ENCODE measurements at regions not wholly inside any gene's neighbourhood (a gene's known extent, or its start where the extent isn't known, plus 50 kb on each side); places are given as distances from the start of the nearest gene placed in this dataset.
A peak's percentile ranks its signal among the peaks of the same experiment; 100 is the strongest.

- intact Hi-C loops (cut with micrococcal nuclease), result loop anchor here (2.0 to 5.0 kb wide), 2 partner anchors 24 to 34 kb away; no protein-coding TSS in a partner anchor
- POLR2A ChIA-PET, result interaction anchor here (1.0 kb wide), 1 partner anchor 12 kb away, joined by 3 read pairs; no protein-coding TSS in a partner anchor
- no peaks in the 10 kb centered on the region for H3K9me3 Mint-ChIP-seq
- peak; percentile 35 for DNase-seq
- no peak overlapping the region for H3K27ac Mint-ChIP-seq
- no peak for TF ChIP-seq CTCF (IDR thresholded peaks at IDR 0.05)
- H3K36me3 Mint-ChIP-seq (ENCODE audit: low read depth), result no peaks in the 10 kb centered on the region
- peak; percentile 74 for ATAC-seq
- CTCF ChIA-PET, result no interaction called here
- H3K4me3 Mint-ChIP-seq, result no peak overlapping the region
- peaks cover 43% of the 10 kb centered on the region for H3K4me1 Mint-ChIP-seq (ENCODE audit: low read depth)
- peaks cover 1% of the 10 kb centered on the region for H3K27me3 Mint-ChIP-seq
These were observed 179.7 kb downstream of the TNFSF18 start for GRCh38 chr1:172870901-172871606.

DNA sequence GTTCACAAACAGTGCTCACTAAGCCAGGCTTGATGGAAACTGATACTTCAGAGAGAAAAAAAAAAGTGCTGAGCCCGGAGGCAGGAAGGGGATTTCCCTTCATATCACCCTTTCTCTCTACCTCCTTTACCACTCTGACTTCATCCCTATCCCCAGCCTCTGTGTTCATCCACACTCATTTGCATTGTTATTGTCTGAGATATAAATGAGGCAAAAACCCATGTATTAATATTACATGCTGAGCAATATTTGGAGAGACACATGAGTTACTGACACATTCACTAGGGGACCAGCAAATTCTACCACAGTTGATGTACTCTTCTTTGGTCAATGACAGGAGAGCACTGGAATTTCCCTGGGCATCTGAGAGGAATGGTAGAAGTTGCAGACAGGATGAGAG lies 175.8 kb downstream of the TNFSF18 start:
- no peak for TF ChIP-seq CTCF (IDR thresholded peaks at IDR 0.05)
- Mint-ChIP-seq H3K4me3 (no peak overlapping the region), H3K27ac (no peak overlapping the region), H3K9me3 (no peaks in the 10 kb centered on the region), H3K36me3 (ENCODE audit: low read depth) (no peaks in the 10 kb centered on the region), H3K27me3 (peaks cover 5% of the 10 kb centered on the region), H3K4me1 (ENCODE audit: low read depth) (peaks cover 38% of the 10 kb centered on the region)
- ChIA-PET CTCF (no interaction called here), POLR2A (no interaction called here)
- ATAC-seq, result peak; percentile 76
- DNase-seq, result peak; percentile 46
- intact Hi-C loops (cut with micrococcal nuclease), result loop anchor here (5.0 kb wide), 1 partner anchor 38 kb away; no protein-coding TSS in a partner anchor

DNA sequence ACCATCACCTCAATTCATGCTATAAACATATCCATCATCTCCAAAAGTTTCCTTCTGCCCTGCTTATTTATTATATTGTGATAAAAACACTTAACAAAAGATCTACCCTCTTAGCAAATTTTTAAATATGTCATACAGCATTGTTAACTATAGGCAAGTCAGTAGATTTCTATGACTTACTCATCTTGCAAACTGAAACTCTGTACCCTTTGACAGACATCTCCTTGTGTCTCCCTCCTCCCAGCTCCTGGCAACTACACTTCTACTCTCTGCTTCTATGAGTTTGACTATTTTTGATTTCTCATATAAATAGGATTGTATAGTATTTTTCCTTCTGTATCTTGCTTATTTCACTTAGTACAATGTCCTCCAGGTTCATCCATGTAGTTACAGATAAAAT lies 174.8 kb downstream of the TNFSF18 start:
- intact Hi-C loops (cut with micrococcal nuclease), result no loop called here
- H3K27ac Mint-ChIP-seq, result no peak overlapping the region
- peaks cover 9% of the 10 kb centered on the region for H3K27me3 Mint-ChIP-seq

GRCh38 chr1:172882385-172882784 lies 168.4 kb downstream of the TNFSF18 start:
- ChIA-PET POLR2A (interaction anchor here (1.0 to 3.0 kb wide), 4 partner anchors 9 to 103 kb away, joined by 3 to 17 read pairs (median 4); no protein-coding TSS in a partner anchor), CTCF (interaction anchor here (0.8 kb wide), 1 partner anchor 18 kb away, joined by 3 read pairs; no protein-coding TSS in a partner anchor)
- no peak for TF ChIP-seq CTCF (IDR thresholded peaks at IDR 0.05)
- no peak overlapping the region for H3K4me3 Mint-ChIP-seq
- no peaks in the 10 kb centered on the region for H3K36me3 Mint-ChIP-seq (ENCODE audit: low read depth)
- peaks cover 15% of the 10 kb centered on the region for H3K27me3 Mint-ChIP-seq
- ATAC-seq (no peak), DNase-seq (no peak)
- H3K27ac Mint-ChIP-seq, result no peak overlapping the region
- no peaks in the 10 kb centered on the region for H3K9me3 Mint-ChIP-seq
- peaks cover 16% of the 10 kb centered on the region for H3K4me1 Mint-ChIP-seq (ENCODE audit: low read depth)
- intact Hi-C loops (cut with micrococcal nuclease), result no loop called here

More for the DNA sequence above, 174.8 kb downstream of the TNFSF18 start:
- H3K9me3 Mint-ChIP-seq, result no peaks in the 10 kb centered on the region
- ChIA-PET POLR2A (no interaction called here), CTCF (no interaction called here)
- no peak overlapping the region for H3K4me3 Mint-ChIP-seq
- H3K4me1 Mint-ChIP-seq (ENCODE audit: low read depth), result peaks cover 30% of the 10 kb centered on the region
- DNase-seq (no peak), ATAC-seq (no peak)
- H3K36me3 Mint-ChIP-seq (ENCODE audit: low read depth), result no peaks in the 10 kb centered on the region
- TF ChIP-seq CTCF (IDR thresholded peaks at IDR 0.05), result no peak

DNA sequence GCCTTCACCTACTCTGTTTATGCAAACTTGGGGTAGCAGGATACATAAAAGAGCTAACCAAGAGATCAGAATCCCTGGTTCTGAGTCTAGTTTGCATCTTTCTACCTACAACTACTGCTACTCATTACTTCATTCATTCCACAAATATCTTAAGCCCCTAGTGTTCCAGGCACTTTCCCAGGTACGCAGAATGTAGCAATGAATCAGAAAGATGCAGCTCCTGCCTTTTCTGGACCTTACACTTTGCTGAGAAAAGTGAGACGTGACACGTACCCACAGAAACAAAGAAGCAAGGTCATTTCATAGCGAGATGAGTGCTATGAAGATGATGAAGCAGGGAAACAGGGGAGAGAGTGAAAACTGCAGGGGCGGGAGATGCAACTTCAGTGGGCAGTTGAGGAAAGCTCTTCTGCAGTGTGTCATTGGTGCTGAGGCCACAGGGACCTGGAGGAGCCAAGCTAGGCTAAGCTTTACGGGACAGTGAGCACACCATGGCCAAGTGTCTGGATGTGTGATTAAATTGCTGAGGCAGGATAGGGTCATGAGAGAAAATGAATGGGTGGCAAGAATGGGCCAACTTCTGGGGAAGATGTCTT lies 167.9 kb downstream of the TNFSF18 start:
- H3K4me1 Mint-ChIP-seq (ENCODE audit: low read depth), result peaks cover 16% of the 10 kb centered on the region
- TF ChIP-seq CTCF (IDR thresholded peaks at IDR 0.05), result no peak
- CTCF ChIA-PET, result interaction anchor here (0.7 to 0.8 kb wide), 2 partner anchors 19 to 157 kb away, joined by 3 read pairs; no protein-coding TSS in a partner anchor
- no peak overlapping the region for H3K27ac Mint-ChIP-seq
- no peaks in the 10 kb centered on the region for H3K9me3 Mint-ChIP-seq
- POLR2A ChIA-PET, result interaction anchor here (1.0 to 3.0 kb wide), 5 partner anchors 9 to 104 kb away, joined by 3 to 17 read pairs (median 4); no protein-coding TSS in a partner anchor
- DNase-seq (peak; percentile 11), ATAC-seq (peak; percentile 32)
- no peak overlapping the region for H3K4me3 Mint-ChIP-seq
- H3K27me3 Mint-ChIP-seq, result peaks cover 16% of the 10 kb centered on the region
- H3K36me3 Mint-ChIP-seq (ENCODE audit: low read depth), result no peaks in the 10 kb centered on the region
- intact Hi-C loops (cut with micrococcal nuclease), result no loop called here
